HG03442 (cell line): ENCODE measurements at regions not wholly inside any gene's neighbourhood (a gene's known extent, or its start where the extent isn't known, plus 50 kb on each side); places are given as distances from the start of the nearest gene placed in this dataset.

Source experiments
- ATAC-seq: cut with Tn5 transposase; IDR thresholded peaks from one replicate; pipeline ENCODE4 v1.9.1; 2021; ENCODE audit warnings: mild to moderate bottlenecking, moderate library complexity; ENCODE audit not compliant: unreplicated experiment

- no peak for ATAC-seq
These were observed 261.5 kb upstream of the COL8A1 start for GRCh38 chr3:99376926-99377325.

GRCh38 chr3:99373846-99374210 is 264.6 kb upstream of the COL8A1 start:
- ATAC-seq = no peak

GRCh38 chr3:99373088-99373845 is 265.1 kb upstream of the COL8A1 start:
- no peak for ATAC-seq

DNA sequence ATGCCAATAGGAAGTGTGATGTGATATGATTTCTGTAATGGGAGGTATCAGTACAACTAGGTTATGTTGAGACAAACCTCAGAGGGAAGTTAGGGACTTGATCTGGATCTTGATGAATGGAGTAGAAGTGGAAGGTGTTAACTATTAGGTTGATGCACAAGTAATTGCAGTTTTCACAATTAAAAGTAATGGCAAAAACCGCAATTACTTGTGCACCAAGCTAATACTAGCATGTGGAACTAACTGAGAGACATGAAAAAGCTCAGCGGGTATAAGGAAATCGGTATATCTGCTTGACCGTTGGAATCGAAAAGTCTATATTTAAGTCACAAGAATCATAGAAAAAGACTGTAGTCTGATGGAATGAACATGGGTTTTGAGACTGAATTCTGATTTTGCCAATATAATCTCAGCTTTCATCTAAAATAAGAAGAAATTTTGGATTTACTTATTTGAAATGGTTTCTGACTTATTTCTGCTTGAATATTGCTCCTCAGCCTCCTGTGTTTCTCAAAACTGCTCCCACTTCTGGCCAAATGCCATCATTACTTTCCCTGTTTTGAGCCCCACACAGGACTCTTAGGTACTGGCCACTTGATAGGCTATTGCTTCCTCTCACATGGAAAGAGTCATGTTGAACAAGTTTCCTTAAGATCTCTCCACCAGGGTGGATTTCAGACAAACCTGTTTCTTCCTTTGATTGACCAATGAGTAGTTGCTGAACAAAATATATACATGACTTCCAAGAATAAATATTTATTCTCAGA is 271.5 kb upstream of the COL8A1 start:
- ATAC-seq = no peak

DNA sequence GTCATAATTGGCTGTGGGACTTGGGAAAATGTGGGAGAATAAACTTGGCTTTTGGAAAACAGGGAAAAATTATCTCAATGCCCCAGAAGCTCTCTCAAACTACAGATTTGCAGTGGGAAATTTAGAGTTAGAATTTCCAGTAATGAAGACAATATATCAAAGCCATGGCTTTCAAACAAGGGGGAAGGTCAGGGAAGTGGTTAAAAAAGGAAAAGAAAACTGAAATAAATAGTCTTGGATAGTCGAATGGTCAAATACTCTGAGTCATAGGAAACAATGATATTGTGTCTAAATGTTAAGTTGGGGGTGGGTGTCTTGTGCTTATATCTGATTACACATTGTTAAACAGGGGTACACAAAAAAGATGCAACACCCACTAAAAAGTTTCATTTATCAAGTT is 272.4 kb upstream of the COL8A1 start:
- no peak for ATAC-seq

GRCh38 chr3:99365396-99365795 is 273.0 kb upstream of the COL8A1 start:
- no peak for ATAC-seq

- ATAC-seq = no peak
These were observed 281.3 kb upstream of the COL8A1 start for GRCh38 chr3:99357131-99357530.

DNA sequence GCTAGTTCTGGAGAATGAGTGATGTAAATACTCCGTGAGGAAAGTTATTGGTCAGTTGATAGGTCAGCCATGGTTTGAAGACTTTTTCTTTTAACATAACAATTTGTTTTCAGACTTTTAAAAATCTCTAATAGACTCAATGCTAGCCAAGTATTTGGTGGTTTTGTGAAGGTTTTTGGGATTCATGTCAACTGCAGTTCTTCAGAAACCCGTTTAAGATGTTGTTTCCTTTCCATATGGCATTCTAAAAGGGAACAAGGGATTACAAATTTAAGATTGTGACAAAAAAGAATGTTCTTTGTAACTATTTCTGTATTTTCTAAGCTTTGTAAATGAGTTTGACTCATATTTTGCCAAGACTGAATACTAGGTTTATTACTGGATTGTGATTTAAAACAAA is 281.7 kb upstream of the COL8A1 start:
- no peak for ATAC-seq

GRCh38 chr3:99355465-99355864 is 282.9 kb upstream of the COL8A1 start:
- ATAC-seq = no peak

GRCh38 chr3:99352811-99353210 is 285.6 kb upstream of the COL8A1 start:
- no peak for ATAC-seq

GRCh38 chr3:99351122-99351521 is 287.3 kb upstream of the COL8A1 start:
- no peak for ATAC-seq

DNA sequence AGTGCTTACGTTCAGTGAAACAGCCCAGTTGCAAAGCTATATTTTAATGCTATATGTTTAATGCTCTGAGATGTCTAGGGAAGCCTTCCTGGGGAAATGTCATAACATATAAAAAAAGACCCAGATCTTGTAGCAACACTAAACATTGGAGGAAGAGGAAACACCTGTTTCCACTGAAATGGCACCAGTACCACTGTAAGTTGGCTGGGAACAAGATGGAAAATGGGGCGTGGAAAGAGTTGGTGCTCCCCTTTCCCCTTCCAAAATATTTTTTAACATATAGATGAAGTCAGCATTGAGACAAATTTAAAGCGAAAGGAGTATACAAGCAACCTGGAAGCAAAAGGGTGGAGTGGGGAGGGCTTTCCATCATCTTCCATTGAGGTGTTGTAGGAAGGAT is 289.9 kb upstream of the COL8A1 start:
- ATAC-seq = no peak

GRCh38 chr3:99344216-99344615 is 294.2 kb upstream of the COL8A1 start:
- no peak for ATAC-seq

- ATAC-seq = no peak
These were observed 296.0 kb upstream of the COL8A1 start for GRCh38 chr3:99342383-99342782.

- ATAC-seq = no peak
These were observed 299.2 kb upstream of the COL8A1 start for GRCh38 chr3:99339222-99339621.

- ATAC-seq = no peak
These were observed 305.7 kb upstream of the COL8A1 start for GRCh38 chr3:99332718-99333117.

DNA sequence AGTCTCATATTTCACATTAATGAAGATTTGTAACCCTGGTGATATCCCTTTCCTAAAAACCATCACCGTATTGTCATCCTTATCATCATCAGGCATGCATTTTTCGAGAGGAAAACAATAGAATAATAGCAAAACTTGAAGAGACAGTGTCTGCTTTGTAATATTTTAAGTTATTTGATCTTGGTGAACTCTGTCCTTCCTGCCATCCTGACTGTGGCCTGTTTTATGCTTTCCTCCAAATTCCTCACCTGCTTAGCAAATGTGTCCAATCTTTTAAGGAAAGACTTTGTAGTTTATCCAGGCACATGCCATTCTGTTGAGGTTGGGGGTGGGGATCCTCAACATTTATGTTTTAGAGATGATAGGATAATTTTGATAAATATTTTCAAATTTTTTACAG is 306.1 kb upstream of the COL8A1 start:
- ATAC-seq = no peak

- no peak for ATAC-seq
These were observed 307.4 kb upstream of the COL8A1 start for GRCh38 chr3:99330924-99331532.

GRCh38 chr3:99330281-99330680 is 308.1 kb upstream of the COL8A1 start:
- ATAC-seq = no peak

GRCh38 chr3:99325402-99325801 is 313.0 kb upstream of the COL8A1 start:
- no peak for ATAC-seq

DNA sequence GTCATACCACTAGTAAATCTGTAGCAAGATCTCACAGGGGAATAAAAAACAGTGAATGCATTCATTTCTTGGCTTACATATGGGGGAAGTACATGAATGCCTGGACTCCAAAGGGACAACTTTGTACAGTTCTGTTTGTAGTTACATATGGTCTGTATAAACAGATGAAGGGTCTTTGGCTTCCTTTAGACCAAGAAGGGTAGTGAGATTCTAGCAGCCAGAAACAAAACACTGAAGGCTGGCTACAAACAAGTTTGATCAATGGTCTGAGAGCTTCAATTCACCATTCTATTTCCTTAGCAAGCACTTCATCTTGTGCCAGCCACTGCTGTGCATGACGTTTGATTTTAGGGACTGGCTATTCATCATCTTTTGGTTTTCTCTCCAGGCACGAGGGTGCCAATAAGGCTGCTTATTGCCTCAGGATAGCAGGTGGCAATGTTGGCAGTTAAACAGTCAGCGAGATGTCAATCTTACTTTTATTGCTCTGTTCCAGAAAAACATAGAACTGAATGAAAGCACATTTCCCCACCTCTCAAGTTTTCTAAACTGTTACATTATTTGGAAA is 313.7 kb upstream of the COL8A1 start:
- no peak for ATAC-seq

GRCh38 chr3:99323940-99324339 is 314.5 kb upstream of the COL8A1 start:
- ATAC-seq = no peak
